ENCODE measurements at regions not wholly inside any gene's neighbourhood (a gene's known extent, or its start where the extent isn't known, plus 50 kb on each side); places are given as distances from the start of the nearest gene placed in this dataset.
A peak's percentile ranks its signal among the peaks of the same experiment; 100 is the strongest.
"Not testable (repeated sequence)": the region's sequence is repeated elsewhere in the genome, so short reads cannot be mapped to it uniquely, and the experiment has no call there.

- TF ChIP-seq, protein P1, sequence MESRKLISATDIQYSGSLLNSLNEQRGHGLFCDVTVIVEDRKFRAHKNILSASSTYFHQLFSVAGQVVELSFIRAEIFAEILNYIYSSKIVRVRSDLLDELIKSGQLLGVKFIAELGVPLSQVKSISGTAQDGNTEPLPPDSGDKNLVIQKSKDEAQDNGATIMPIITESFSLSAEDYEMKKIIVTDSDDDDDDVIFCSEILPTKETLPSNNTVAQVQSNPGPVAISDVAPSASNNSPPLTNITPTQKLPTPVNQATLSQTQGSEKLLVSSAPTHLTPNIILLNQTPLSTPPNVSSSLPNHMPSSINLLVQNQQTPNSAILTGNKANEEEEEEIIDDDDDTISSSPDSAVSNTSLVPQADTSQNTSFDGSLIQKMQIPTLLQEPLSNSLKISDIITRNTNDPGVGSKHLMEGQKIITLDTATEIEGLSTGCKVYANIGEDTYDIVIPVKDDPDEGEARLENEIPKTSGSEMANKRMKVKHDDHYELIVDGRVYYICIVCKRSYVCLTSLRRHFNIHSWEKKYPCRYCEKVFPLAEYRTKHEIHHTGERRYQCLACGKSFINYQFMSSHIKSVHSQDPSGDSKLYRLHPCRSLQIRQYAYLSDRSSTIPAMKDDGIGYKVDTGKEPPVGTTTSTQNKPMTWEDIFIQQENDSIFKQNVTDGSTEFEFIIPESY (IDR thresholded peaks at IDR 0.05; ENCODE audit: borderline replicate concordance, low read depth): no peak
- no peak for TF ChIP-seq RXRA (IDR thresholded peaks at IDR 0.05; ENCODE audit: borderline replicate concordance, low read depth)
- no peak for TF ChIP-seq SMC3 (IDR thresholded peaks at IDR 0.05; ENCODE audit: low read depth, low read length)
- no peak for TF ChIP-seq EP300 (IDR thresholded peaks at IDR 0.05; ENCODE audit: borderline replicate concordance in 1 of 2, low read depth in 1 of 2, low read length in 1 of 2)
- TF ChIP-seq SIN3A (IDR thresholded peaks at IDR 0.05; ENCODE audit: borderline replicate concordance, low read depth, low read length): no peak
Measured at GRCh38 chr6:119749335-119749734, 399.8 kb upstream of the MAN1A1 start (continued).

- H4K20me1 ChIP-seq (ENCODE audit: insufficient read depth); CTCF ChIA-PET; H3K27ac ChIP-seq (ENCODE audit: low read depth in 2 of 2, low read length in 1 of 2); H3F3A ChIP-seq (replicated peaks; ENCODE audit: insufficient read depth); POLR2A ChIA-PET; H3K27me3 ChIP-seq (ENCODE audit: insufficient read depth); H3K9me2 ChIP-seq; H3K9ac ChIP-seq; H3K4me1 ChIP-seq (ENCODE audit: control insufficient read depth in 1 of 2, insufficient read depth in 2 of 2, low read depth in 1 of 2, low read length in 1 of 2); H3K79me2 ChIP-seq (ENCODE audit: insufficient read depth); H2AFZ ChIP-seq (ENCODE audit: low read depth); H3K36me3 ChIP-seq (replicated peaks in 1 of 2; ENCODE audit: control insufficient read depth in 1 of 2, insufficient read depth in 2 of 2, low read length in 1 of 2); H3K4me3 ChIP-seq (ENCODE audit: low read depth in 2 of 2, low read length in 1 of 2); DNase-seq; H3K9me3 ChIP-seq; H3K4me2 ChIP-seq: not testable (repeated sequence)
- WGBS (ENCODE audit: low lambda C conversion rate): 17% methylated on average over 3 of the region's 3 CpGs
Measured at GRCh38 chr6:119748535-119748934, 399.0 kb upstream of the MAN1A1 start.

GRCh38 chr6:119742188-119742803 lies 392.7 kb upstream of the MAN1A1 start:
- Histone ChIP-seq H4K20me1 (ENCODE audit: insufficient read depth) (no peaks in the 10 kb centered on the region), H3K9me3 (no peaks in the 10 kb centered on the region), H3K4me1 (ENCODE audit: control insufficient read depth in 1 of 2, insufficient read depth in 2 of 2, low read depth in 1 of 2, low read length in 1 of 2) (no peaks in the 10 kb centered on the region), H3F3A (replicated peaks; ENCODE audit: insufficient read depth) (no peaks in the 10 kb centered on the region), H3K4me2 (no peak overlapping the region), H3K9me2 (no peaks in the 10 kb centered on the region), H2AFZ (ENCODE audit: low read depth) (no peak overlapping the region; the same call in 1 of the 2 replicates), H3K79me2 (ENCODE audit: insufficient read depth) (no peaks in the 10 kb centered on the region), H3K36me3 (replicated peaks in 1 of 2; ENCODE audit: control insufficient read depth in 1 of 2, insufficient read depth in 2 of 2, low read length in 1 of 2) (no peaks in the 10 kb centered on the region), H3K9ac (no peak overlapping the region), H3K27me3 (ENCODE audit: insufficient read depth) (no peaks in the 10 kb centered on the region), H3K4me3 (ENCODE audit: low read depth in 2 of 2, low read length in 1 of 2) (no peak overlapping the region; a peak in 1 of 4 replicates), H3K27ac (ENCODE audit: low read depth in 2 of 2, low read length in 1 of 2) (no peak overlapping the region)
- ChIA-PET CTCF (interaction anchor here (0.6 to 2.1 kb wide), 15 partner anchors 9 to 1197 kb away, joined by 3 to 7 read pairs (median 3); no protein-coding TSS in a partner anchor), POLR2A (no interaction called here)
- peak; percentile 35 for DNase-seq
- TF ChIP-seq NRF1 (IDR thresholded peaks at IDR 0.05; ENCODE audit: low read depth, low read length) (peak; percentile 6; the same call in 1 of the 2 replicates), RAD21 (IDR thresholded peaks at IDR 0.05; ENCODE audit: low read length) (peak; percentile 90), SMC3 (IDR thresholded peaks at IDR 0.05; ENCODE audit: low read depth, low read length) (peak; percentile 72), EP300 (IDR thresholded peaks at IDR 0.05; ENCODE audit: borderline replicate concordance in 1 of 2, low read depth in 1 of 2, low read length in 1 of 2) (no peak), RCOR1 (IDR thresholded peaks at IDR 0.05; ENCODE audit: low read length) (no peak), TEAD4 (IDR thresholded peaks at IDR 0.05; ENCODE audit: borderline replicate concordance, insufficient read depth) (no peak)
- TF ChIP-seq, protein P2, sequence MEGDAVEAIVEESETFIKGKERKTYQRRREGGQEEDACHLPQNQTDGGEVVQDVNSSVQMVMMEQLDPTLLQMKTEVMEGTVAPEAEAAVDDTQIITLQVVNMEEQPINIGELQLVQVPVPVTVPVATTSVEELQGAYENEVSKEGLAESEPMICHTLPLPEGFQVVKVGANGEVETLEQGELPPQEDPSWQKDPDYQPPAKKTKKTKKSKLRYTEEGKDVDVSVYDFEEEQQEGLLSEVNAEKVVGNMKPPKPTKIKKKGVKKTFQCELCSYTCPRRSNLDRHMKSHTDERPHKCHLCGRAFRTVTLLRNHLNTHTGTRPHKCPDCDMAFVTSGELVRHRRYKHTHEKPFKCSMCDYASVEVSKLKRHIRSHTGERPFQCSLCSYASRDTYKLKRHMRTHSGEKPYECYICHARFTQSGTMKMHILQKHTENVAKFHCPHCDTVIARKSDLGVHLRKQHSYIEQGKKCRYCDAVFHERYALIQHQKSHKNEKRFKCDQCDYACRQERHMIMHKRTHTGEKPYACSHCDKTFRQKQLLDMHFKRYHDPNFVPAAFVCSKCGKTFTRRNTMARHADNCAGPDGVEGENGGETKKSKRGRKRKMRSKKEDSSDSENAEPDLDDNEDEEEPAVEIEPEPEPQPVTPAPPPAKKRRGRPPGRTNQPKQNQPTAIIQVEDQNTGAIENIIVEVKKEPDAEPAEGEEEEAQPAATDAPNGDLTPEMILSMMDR (IDR thresholded peaks at IDR 0.05): peak; percentile 85
- WGBS (ENCODE audit: low lambda C conversion rate): 10% methylated on average over 6 of the region's 6 CpGs
